Effector memory CD4-positive, alpha-beta T cell (primary cell): ENCODE measurements at regions not wholly inside any gene's neighbourhood (a gene's known extent, or its start where the extent isn't known, plus 50 kb on each side); places are given as distances from the start of the nearest gene placed in this dataset.

Experiments used
- DNase-seq, 3 donors: peaks; one replicate each; pipeline ENCODE4 v3.0.0-alpha.2; 2020
- H3K27ac ChIP-seq: 2 replicates; pipeline ENCODE4 v1.7.0; 2013; ENCODE audit warnings: mild to moderate bottlenecking, low read length, moderate library complexity; ENCODE audit not compliant: insufficient read depth, poor library complexity, severe bottlenecking
- H3K27me3 ChIP-seq: replicated peaks from 2 replicates; pipeline ENCODE4 v1.7.0; 2013; ENCODE audit warnings: mild to moderate bottlenecking, low read length; ENCODE audit not compliant: insufficient read depth, control insufficient read depth, poor library complexity, severe bottlenecking
- H3K36me3 ChIP-seq: 2 replicates; pipeline ENCODE4 v1.7.0; 2013; ENCODE audit warnings: mild to moderate bottlenecking, low read length, moderate library complexity; ENCODE audit not compliant: control insufficient read depth, insufficient read depth
- H3K4me1 ChIP-seq: 2 replicates; pipeline ENCODE4 v1.7.0; 2013; ENCODE audit warnings: low read length, mild to moderate bottlenecking; ENCODE audit not compliant: control insufficient read depth, insufficient read depth, poor library complexity, severe bottlenecking
- H3K4me3 ChIP-seq: 2 replicates; pipeline ENCODE4 v1.7.0; 2013; ENCODE audit warnings: low read length, low read depth, mild to moderate bottlenecking; ENCODE audit not compliant: insufficient read depth, poor library complexity, severe bottlenecking
- H3K9me3 ChIP-seq: 2 replicates; pipeline ENCODE4 v1.7.0; 2013; ENCODE audit warnings: mild to moderate bottlenecking, low read length, moderate library complexity; ENCODE audit not compliant: control insufficient read depth

GRCh38 chr3:18643281-18643680, 218.1 kb upstream of the SATB1 start:
- H3K27me3 ChIP-seq = no peaks in the 10 kb centered on the region
- H3K27ac ChIP-seq = no peak overlapping the region
- H3K4me3 ChIP-seq = no peak overlapping the region
- no peaks in the 10 kb centered on the region for H3K9me3 ChIP-seq
- no peaks in the 10 kb centered on the region for H3K36me3 ChIP-seq
- no peak for DNase-seq
- H3K4me1 ChIP-seq = peaks cover 15% of the 10 kb centered on the region

DNA sequence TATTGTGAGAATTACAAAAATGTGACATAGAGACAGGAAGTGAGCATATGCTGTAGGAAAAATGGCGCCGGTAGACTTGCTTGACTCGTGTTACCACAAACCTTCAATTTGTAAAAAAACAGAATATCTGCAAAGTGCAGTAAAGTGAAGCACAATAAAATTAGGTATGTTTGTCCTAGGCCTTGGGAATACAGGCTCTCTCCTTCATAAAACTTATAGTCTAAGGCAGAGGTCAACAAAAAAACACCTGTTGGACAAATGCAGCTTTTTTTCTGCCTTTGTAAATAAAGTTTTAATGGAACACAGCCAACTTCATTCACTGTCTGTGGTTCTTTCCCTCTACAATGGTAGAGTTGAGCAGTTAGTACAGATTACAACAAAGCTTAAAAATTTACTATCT, 216.8 kb upstream of the SATB1 start:
- Histone ChIP-seq H3K9me3 (no peaks in the 10 kb centered on the region), H3K4me1 (peaks cover 15% of the 10 kb centered on the region), H3K36me3 (no peaks in the 10 kb centered on the region), H3K4me3 (no peak overlapping the region), H3K27ac (no peak overlapping the region), H3K27me3 (no peaks in the 10 kb centered on the region)
- no peak for DNase-seq

- no peak overlapping the region for H3K4me3 ChIP-seq
- no peaks in the 10 kb centered on the region for H3K27me3 ChIP-seq
- H3K9me3 ChIP-seq = no peaks in the 10 kb centered on the region
- no peaks in the 10 kb centered on the region for H3K4me1 ChIP-seq
- no peak overlapping the region for H3K27ac ChIP-seq
- H3K36me3 ChIP-seq = no peaks in the 10 kb centered on the region
- no peak for DNase-seq
Observed at GRCh38 chr3:18635215-18635614, 210.1 kb upstream of the SATB1 start.

- Histone ChIP-seq H3K27me3 (no peaks in the 10 kb centered on the region), H3K4me3 (no peak overlapping the region), H3K4me1 (no peaks in the 10 kb centered on the region), H3K9me3 (no peaks in the 10 kb centered on the region), H3K27ac (no peak overlapping the region), H3K36me3 (no peaks in the 10 kb centered on the region)
- DNase-seq = no peak
Observed at GRCh38 chr3:18634461-18634860, 209.3 kb upstream of the SATB1 start.

DNA sequence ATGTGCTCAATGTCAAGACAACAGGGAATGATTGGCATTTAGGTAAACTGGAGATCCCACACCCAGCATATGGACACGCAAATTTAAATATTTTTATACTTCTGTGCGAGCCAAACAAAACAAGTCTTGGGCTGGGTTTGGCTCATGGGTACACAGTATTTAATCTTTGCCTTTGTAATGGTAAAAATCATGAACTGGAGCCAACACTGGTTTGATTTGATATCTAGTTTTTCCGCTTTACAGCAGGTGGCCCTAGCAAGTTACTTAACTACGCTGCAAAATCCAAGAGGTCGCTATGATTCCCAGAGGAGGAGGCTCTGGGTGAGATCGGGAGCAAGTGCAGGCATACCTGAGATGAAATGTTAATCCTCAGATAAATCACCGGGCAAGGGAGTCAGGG, 207.9 kb upstream of the SATB1 start:
- H3K27ac ChIP-seq = no peak overlapping the region
- H3K36me3 ChIP-seq = no peaks in the 10 kb centered on the region
- no peak overlapping the region for H3K4me3 ChIP-seq
- no peaks in the 10 kb centered on the region for H3K4me1 ChIP-seq
- H3K27me3 ChIP-seq = no peaks in the 10 kb centered on the region
- H3K9me3 ChIP-seq = no peaks in the 10 kb centered on the region
- DNase-seq = no peak

DNA sequence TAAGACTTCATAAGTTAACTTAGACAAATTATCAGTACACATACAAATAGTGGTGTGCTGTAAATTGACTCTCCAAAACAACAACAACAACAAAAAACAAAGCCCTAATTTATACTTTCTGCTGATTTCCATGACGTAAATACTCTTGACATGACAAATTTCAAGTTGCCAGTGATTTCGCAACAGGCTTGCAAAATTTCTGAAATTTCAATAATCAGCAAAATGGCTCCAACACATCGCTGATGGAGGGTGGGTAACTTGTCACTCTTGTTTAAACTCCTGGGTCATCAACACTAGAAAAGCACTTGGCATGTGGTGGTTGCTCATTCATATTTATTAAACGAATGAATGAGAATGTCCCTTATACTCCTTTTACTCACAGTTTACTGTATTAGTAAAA, 205.2 kb upstream of the SATB1 start:
- H3K36me3 ChIP-seq = no peaks in the 10 kb centered on the region
- no peak overlapping the region for H3K4me3 ChIP-seq
- no peaks in the 10 kb centered on the region for H3K4me1 ChIP-seq
- no peak for DNase-seq
- no peak overlapping the region for H3K27ac ChIP-seq
- H3K9me3 ChIP-seq = no peaks in the 10 kb centered on the region
- H3K27me3 ChIP-seq = no peaks in the 10 kb centered on the region

- Histone ChIP-seq H3K27ac (no peak overlapping the region), H3K27me3 (no peaks in the 10 kb centered on the region), H3K4me1 (no peaks in the 10 kb centered on the region), H3K9me3 (no peaks in the 10 kb centered on the region), H3K36me3 (no peaks in the 10 kb centered on the region), H3K4me3 (no peak overlapping the region)
- no peak for DNase-seq
Observed at GRCh38 chr3:18625085-18625484, 199.9 kb upstream of the SATB1 start.

DNA sequence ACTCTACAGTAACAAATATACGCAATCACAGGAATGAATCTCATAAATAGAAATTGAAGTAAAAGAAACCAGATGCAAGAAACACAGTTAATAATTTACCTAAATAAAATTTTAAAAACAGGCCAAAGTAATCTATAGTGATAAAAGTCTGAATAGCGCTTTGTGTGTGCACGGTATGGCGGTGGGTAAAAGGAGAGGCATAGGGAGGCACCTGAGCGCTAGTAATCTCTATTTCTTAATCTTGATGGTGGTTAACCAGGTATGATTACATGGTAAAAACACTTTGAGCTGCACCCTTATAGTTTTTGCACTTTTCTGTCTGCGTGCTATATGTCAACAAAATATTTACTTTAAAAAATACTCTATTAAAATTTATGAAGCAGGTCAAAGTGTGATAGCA, 198.1 kb upstream of the SATB1 start:
- H3K27ac ChIP-seq = no peak overlapping the region
- H3K4me3 ChIP-seq = no peak overlapping the region
- H3K27me3 ChIP-seq = no peaks in the 10 kb centered on the region
- DNase-seq = no peak
- no peaks in the 10 kb centered on the region for H3K4me1 ChIP-seq
- no peaks in the 10 kb centered on the region for H3K9me3 ChIP-seq
- no peaks in the 10 kb centered on the region for H3K36me3 ChIP-seq

- no peaks in the 10 kb centered on the region for H3K4me1 ChIP-seq
- H3K36me3 ChIP-seq = no peaks in the 10 kb centered on the region
- no peak for DNase-seq
- H3K27me3 ChIP-seq = no peaks in the 10 kb centered on the region
- H3K4me3 ChIP-seq = no peak overlapping the region
- no peak overlapping the region for H3K27ac ChIP-seq
- no peaks in the 10 kb centered on the region for H3K9me3 ChIP-seq
Observed at GRCh38 chr3:18618723-18619122, 193.6 kb upstream of the SATB1 start.

- Histone ChIP-seq H3K9me3 (no peaks in the 10 kb centered on the region), H3K36me3 (no peaks in the 10 kb centered on the region), H3K27ac (no peak overlapping the region), H3K27me3 (no peaks in the 10 kb centered on the region), H3K4me1 (no peaks in the 10 kb centered on the region), H3K4me3 (no peak overlapping the region)
- no peak for DNase-seq
Observed at GRCh38 chr3:18611991-18612390, 186.9 kb upstream of the SATB1 start.

DNA sequence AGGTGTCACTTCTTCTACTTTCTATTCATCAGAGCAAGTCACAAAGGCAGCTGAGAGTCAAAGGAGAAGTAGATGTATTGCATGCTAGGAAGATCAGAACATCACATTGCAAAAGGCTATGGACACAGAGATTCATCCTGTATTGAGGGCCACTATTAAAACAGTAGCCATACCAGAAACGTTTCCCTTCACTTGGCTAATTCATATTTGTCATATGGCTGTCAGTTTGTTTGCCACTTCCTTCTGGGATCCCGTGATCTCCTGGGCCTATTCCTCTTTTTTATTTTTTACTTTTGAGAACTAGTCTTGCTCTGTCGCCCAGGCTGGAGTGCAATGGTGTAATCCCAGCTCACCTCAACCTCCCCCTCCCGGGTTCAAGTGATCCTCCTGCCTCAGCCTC, 184.0 kb upstream of the SATB1 start:
- H3K4me1 ChIP-seq = no peaks in the 10 kb centered on the region
- H3K4me3 ChIP-seq = no peak overlapping the region
- H3K27ac ChIP-seq = no peak overlapping the region
- no peak for DNase-seq
- no peaks in the 10 kb centered on the region for H3K27me3 ChIP-seq
- H3K9me3 ChIP-seq = no peaks in the 10 kb centered on the region
- no peaks in the 10 kb centered on the region for H3K36me3 ChIP-seq
